NB4 (cell line): ENCODE measurements at regions not wholly inside any gene's neighbourhood (a gene's known extent, or its start where the extent isn't known, plus 50 kb on each side); places are given as distances from the start of the nearest gene placed in this dataset.

ENCODE experiments used
- MYC ChIP-seq: IDR thresholded peaks from 2 replicates; pipeline ENCODE4 v1.6.1; 2011; ENCODE audit warnings: low read depth, low read length
- POLR2A ChIP-seq: IDR thresholded peaks from 2 replicates; pipeline ENCODE4 v1.6.1; 2011; ENCODE audit warnings: mild to moderate bottlenecking; ENCODE audit not compliant: insufficient read length; ENCODE audit errors: extremely low read depth
- TF ChIP-seq, protein P1 (sequence below): IDR thresholded peaks from one replicate; pipeline ENCODE4 v1.5.1; 2012; ENCODE audit warnings: low read depth, low read length
- TF ChIP-seq, protein P2 (sequence below): IDR thresholded peaks from 2 replicates; pipeline ENCODE4 v1.6.1; 2011; ENCODE audit warnings: low read depth, low read length

DNA sequence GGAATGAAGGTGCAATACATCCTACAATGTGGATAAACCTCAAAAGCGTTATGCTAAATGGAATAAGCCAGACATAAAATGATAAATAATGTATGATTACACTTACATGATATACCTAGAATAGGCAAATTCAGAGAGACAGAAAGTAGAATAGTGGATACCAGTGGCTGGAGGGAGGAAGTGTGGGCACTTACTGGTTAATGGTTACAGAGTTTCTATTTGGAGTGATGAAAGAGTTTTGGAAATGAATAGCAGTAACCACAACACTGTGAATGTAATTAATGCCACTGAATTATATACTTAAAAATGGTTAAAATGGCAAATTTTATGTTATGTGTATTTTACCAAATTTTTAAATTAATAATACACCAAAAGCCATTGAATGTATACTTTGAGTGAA, 71.4 kb upstream of the CST7 start:
- TF ChIP-seq, protein P1, sequence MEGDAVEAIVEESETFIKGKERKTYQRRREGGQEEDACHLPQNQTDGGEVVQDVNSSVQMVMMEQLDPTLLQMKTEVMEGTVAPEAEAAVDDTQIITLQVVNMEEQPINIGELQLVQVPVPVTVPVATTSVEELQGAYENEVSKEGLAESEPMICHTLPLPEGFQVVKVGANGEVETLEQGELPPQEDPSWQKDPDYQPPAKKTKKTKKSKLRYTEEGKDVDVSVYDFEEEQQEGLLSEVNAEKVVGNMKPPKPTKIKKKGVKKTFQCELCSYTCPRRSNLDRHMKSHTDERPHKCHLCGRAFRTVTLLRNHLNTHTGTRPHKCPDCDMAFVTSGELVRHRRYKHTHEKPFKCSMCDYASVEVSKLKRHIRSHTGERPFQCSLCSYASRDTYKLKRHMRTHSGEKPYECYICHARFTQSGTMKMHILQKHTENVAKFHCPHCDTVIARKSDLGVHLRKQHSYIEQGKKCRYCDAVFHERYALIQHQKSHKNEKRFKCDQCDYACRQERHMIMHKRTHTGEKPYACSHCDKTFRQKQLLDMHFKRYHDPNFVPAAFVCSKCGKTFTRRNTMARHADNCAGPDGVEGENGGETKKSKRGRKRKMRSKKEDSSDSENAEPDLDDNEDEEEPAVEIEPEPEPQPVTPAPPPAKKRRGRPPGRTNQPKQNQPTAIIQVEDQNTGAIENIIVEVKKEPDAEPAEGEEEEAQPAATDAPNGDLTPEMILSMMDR: no peak
- TF ChIP-seq POLR2A (no peak), MYC (no peak)
- TF ChIP-seq, protein P2, sequence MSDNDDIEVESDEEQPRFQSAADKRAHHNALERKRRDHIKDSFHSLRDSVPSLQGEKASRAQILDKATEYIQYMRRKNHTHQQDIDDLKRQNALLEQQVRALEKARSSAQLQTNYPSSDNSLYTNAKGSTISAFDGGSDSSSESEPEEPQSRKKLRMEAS: no peak
